Pancreas (tissue), 10 donors: ENCODE measurements at regions not wholly inside any gene's neighbourhood (a gene's known extent, or its start where the extent isn't known, plus 50 kb on each side); places are given as distances from the start of the nearest gene placed in this dataset.
A peak's percentile ranks its signal among the peaks of the same experiment; 100 is the strongest.

ENCODE experiments used
- ATAC-seq, 4 donors: fragments of 200-7000 bp; cut with Tn5 transposase; one replicate each; pipeline versions ENCODE4 v1.8.0 to v1.9.1; 2020; ENCODE audit warnings: mild to moderate bottlenecking in 4 of 4, moderate library complexity in 4 of 4
- DNase-seq, 6 donors: peaks; one replicate each; pipeline ENCODE4 v3.0.0-alpha.2; 2020
- FAIRE-seq: peaks from 2 replicates; lab custom pipeline; 2012; peaks lifted over from hg19 to GRCh38; lab: Jason Lieb, UNC
- H3K27ac ChIP-seq, 4 donors: fragments of 200-600 bp; sonication (generic); 1 replicate in 3 of 4; 2 replicates in 1 of 4; pipeline versions ENCODE4 v1.5.0 to v1.8.0; 2020
- H3K27me3 ChIP-seq, 4 donors: fragments of 200-600 bp; one replicate each; pipeline ENCODE4 v1.8.0; 2021
- H3K36me3 ChIP-seq, 3 donors: fragments of 200-600 bp; sonication (generic) in 1 of 3; one replicate each; pipeline versions ENCODE4 v1.5.0 to v1.8.0; 2020 to 2021
- H3K4me1 ChIP-seq, 3 donors: fragments of 200-600 bp; one replicate each; pipeline ENCODE4 v1.8.0; 2021
- H3K4me3 ChIP-seq, 4 donors: fragments of 200-600 bp; sonication (generic) in 2 of 4; one replicate each; pipeline versions ENCODE4 v1.5.0 to v1.8.0; 2020 to 2021
- H3K9me3 ChIP-seq, 4 donors: fragments of 200-600 bp; one replicate each; pipeline ENCODE4 v1.8.0; 2021
- CTCF ChIP-seq, 4 donors: fragments of 200-600 bp; sonication (generic) in 3 of 4; IDR thresholded peaks; one replicate each; pipeline versions ENCODE4 v1.5.0 to v1.8.0; 2021; ENCODE audit warnings: antibody characterized with exemption in 4 of 4
- WGBS, 2 donors: extraction: QIAGEN DNeasy Blood & Tissue Kit; methylation state at CpG; one replicate each; pipeline ENCODE4 v1.1.7; 2013; 5-methylcytosine and 5-hydroxymethylcytosine counted together
- intact Hi-C, 3 donors: fragments of 100-400 bp; cut with DNase I; formaldehyde crosslinking; loops; one replicate each; pipeline versions ENCODE4 v1.11.1 to v1.14.2; 2022
- donor health status: healthy with polysubstance abuse.
- donor health status: DM: no; HTN: no; CAD: no; lungs with moderate emphysema.
- donor health status: DM: no; HTN: no; CAD: no.
- donor health status: control.
- donor health status: control.
- donor health status: Bipolar disorder and iron deficiency.
- donor health status: DM: yes; HTN: yes; CAD: no.
- donor health status: DM: no; HTN: no; CAD: no.
- donor health status: DM: no; HTN: no; CAD: no.
- donor health status: DM: yes; HTN: yes; CAD: no.

- no peak for FAIRE-seq
- H3K36me3 ChIP-seq = no peaks in the 10 kb centered on the region
- no peaks in the 10 kb centered on the region for H3K27me3 ChIP-seq
- intact Hi-C loops = no loop called here
- no peaks in the 10 kb centered on the region for H3K4me1 ChIP-seq
- no peak overlapping the region for H3K4me3 ChIP-seq
- DNase-seq = no peak
- no peak overlapping the region for H3K27ac ChIP-seq
- 63 to 71% methylated on average over 8 of the region's 8 CpGs for WGBS, 2 donors
- TF ChIP-seq CTCF (IDR thresholded peaks at IDR 0.05) = no peak
- no peak for ATAC-seq
- H3K9me3 ChIP-seq = no peaks in the 10 kb centered on the region
These were observed 130.8 kb upstream of the TCERG1L start for GRCh38 chr10:131442271-131442670.

GRCh38 chr10:131444286-131444685 is 132.8 kb upstream of the TCERG1L start:
- Histone ChIP-seq H3K4me1 (no peaks in the 10 kb centered on the region), H3K36me3 (no peaks in the 10 kb centered on the region), H3K9me3 (no peaks in the 10 kb centered on the region), H3K27ac (no peak overlapping the region), H3K27me3 (peaks cover 0 to 4% (median 0%) of the 10 kb centered on the region in 4 donors), H3K4me3 (no peak overlapping the region)
- no peak for TF ChIP-seq CTCF (IDR thresholded peaks at IDR 0.05)
- intact Hi-C loops = no loop called here
- DNase-seq (no peak), FAIRE-seq (no peak), ATAC-seq (no peak)

GRCh38 chr10:131444862-131445461 is 133.4 kb upstream of the TCERG1L start:
- no peaks in the 10 kb centered on the region for H3K9me3 ChIP-seq
- no peaks in the 10 kb centered on the region for H3K4me1 ChIP-seq
- no peak for FAIRE-seq
- WGBS, 2 donors = 37 to 47% methylated on average over 12 of the region's 12 CpGs
- peak in 2 of 4 donors; percentile 41 to 44 for ATAC-seq
- no peak overlapping the region for H3K4me3 ChIP-seq
- no peaks in the 10 kb centered on the region for H3K36me3 ChIP-seq
- intact Hi-C loops = no loop called here
- no peak for TF ChIP-seq CTCF (IDR thresholded peaks at IDR 0.05)
- DNase-seq = no peak
- H3K27ac ChIP-seq = no peak overlapping the region
- peaks cover 0 to 4% (median 0%) of the 10 kb centered on the region in 4 donors for H3K27me3 ChIP-seq

GRCh38 chr10:131445623-131446022 is 134.1 kb upstream of the TCERG1L start:
- H3K36me3 ChIP-seq = no peaks in the 10 kb centered on the region
- no peak for TF ChIP-seq CTCF (IDR thresholded peaks at IDR 0.05)
- WGBS, 2 donors = 73 to 81% methylated on average over 8 of the region's 8 CpGs
- peaks cover 0 to 4% (median 0%) of the 10 kb centered on the region in 4 donors for H3K27me3 ChIP-seq
- ATAC-seq (no peak), FAIRE-seq (no peak), DNase-seq (no peak)
- no peak overlapping the region for H3K27ac ChIP-seq
- no peaks in the 10 kb centered on the region for H3K9me3 ChIP-seq
- H3K4me1 ChIP-seq = no peaks in the 10 kb centered on the region
- H3K4me3 ChIP-seq = no peak overlapping the region
- intact Hi-C loops = no loop called here

GRCh38 chr10:131446171-131446570 is 134.7 kb upstream of the TCERG1L start:
- no peak for TF ChIP-seq CTCF (IDR thresholded peaks at IDR 0.05)
- H3K4me3 ChIP-seq = no peak overlapping the region
- no peaks in the 10 kb centered on the region for H3K9me3 ChIP-seq
- H3K36me3 ChIP-seq = no peaks in the 10 kb centered on the region
- H3K4me1 ChIP-seq = no peaks in the 10 kb centered on the region
- intact Hi-C loops = no loop called here
- WGBS, 2 donors = 47 to 54% methylated on average over 12 of the region's 12 CpGs
- ATAC-seq (no peak), DNase-seq (no peak), FAIRE-seq (no peak)
- peaks cover 0 to 4% (median 0%) of the 10 kb centered on the region in 4 donors for H3K27me3 ChIP-seq
- H3K27ac ChIP-seq = no peak overlapping the region
